OCI-LY1 (cell line): ENCODE measurements at regions not wholly inside any gene's neighbourhood (a gene's known extent, or its start where the extent isn't known, plus 50 kb on each side); places are given as distances from the start of the nearest gene placed in this dataset.

ENCODE experiments used
- H2AFZ ChIP-seq: fragments of 200-600 bp; sonication (generic), shearing (Covaris generic); 2 replicates; pipeline ENCODE4 v1.6.0; 2014; ENCODE audit warnings: antibody characterized with exemption, mild to moderate bottlenecking, low read length
- H3F3A ChIP-seq: fragments of 200-600 bp; sonication (generic), shearing (Covaris generic); 2 replicates; pipeline ENCODE4 v1.6.0; 2014; ENCODE audit warnings: mild to moderate bottlenecking, antibody characterized with exemption, low read length, moderate library complexity; ENCODE audit not compliant: insufficient read depth
- H3K27ac ChIP-seq: fragments of 200-600 bp; sonication (generic); 2 replicates; pipeline ENCODE4 v1.5.1; 2014; ENCODE audit warnings: low read length, mixed run types, mild to moderate bottlenecking, low read depth; ENCODE audit not compliant: poor library complexity, severe bottlenecking
- H3K27me3 ChIP-seq: fragments of 200-600 bp; sonication (generic); 2 replicates; pipeline ENCODE4 v1.6.0; 2014; ENCODE audit warnings: antibody characterized with exemption, mild to moderate bottlenecking, low read length, moderate library complexity; ENCODE audit not compliant: insufficient read depth
- H3K36me3 ChIP-seq: fragments of 200-600 bp; sonication (generic); 2 replicates; pipeline ENCODE4 v1.6.1; 2014; ENCODE audit warnings: mild to moderate bottlenecking, antibody characterized with exemption, low read length, moderate library complexity, mixed read lengths; ENCODE audit not compliant: insufficient read depth
- H3K4me1 ChIP-seq: fragments of 200-600 bp; sonication (generic); 2 replicates; pipeline ENCODE4 v1.5.1; 2014; ENCODE audit warnings: mild to moderate bottlenecking, low read length, moderate library complexity; ENCODE audit not compliant: insufficient read depth, severe bottlenecking
- H3K4me2 ChIP-seq: fragments of 200-600 bp; sonication (generic), shearing (Covaris generic); 2 replicates; pipeline ENCODE4 v1.6.1; 2014; ENCODE audit warnings: low read length
- H3K4me3 ChIP-seq: fragments of 200-600 bp; sonication (generic); 2 replicates; pipeline ENCODE4 v1.5.1; 2014; ENCODE audit warnings: low read length, low read depth, mild to moderate bottlenecking, mixed read lengths; ENCODE audit not compliant: poor library complexity, severe bottlenecking
- H3K79me2 ChIP-seq: fragments of 200-600 bp; shearing (Covaris generic); 2 replicates; pipeline ENCODE4 v1.6.1; 2016; ENCODE audit warnings: mixed run types, low read length, mixed read lengths; ENCODE audit not compliant: insufficient read depth
- H3K9ac ChIP-seq: fragments of 200-600 bp; sonication (generic), shearing (Covaris generic); 2 replicates; pipeline ENCODE4 v1.6.1; 2014; ENCODE audit warnings: mild to moderate bottlenecking, low read length, mixed read lengths
- H3K9me2 ChIP-seq: fragments of 200-600 bp; sonication (generic), shearing (Covaris generic); 2 replicates; pipeline ENCODE4 v1.6.1; 2014; ENCODE audit warnings: low read depth, mild to moderate bottlenecking, low read length, mixed read lengths
- H3K9me3 ChIP-seq: fragments of 200-600 bp; shearing (Covaris generic); 2 replicates; pipeline ENCODE4 v1.6.1; 2014; ENCODE audit warnings: low read length, mixed read lengths
- H4K20me1 ChIP-seq: fragments of 200-600 bp; sonication (generic), shearing (Covaris generic); 2 replicates; pipeline ENCODE4 v1.6.0; 2016; ENCODE audit warnings: mild to moderate bottlenecking, low read length; ENCODE audit not compliant: insufficient read depth
- CTCF ChIP-seq: fragments of 200-600 bp; sonication (generic), shearing (Covaris generic); IDR thresholded peaks from 2 replicates; pipeline ENCODE4 v1.5.1; 2017; ENCODE audit warnings: mild to moderate bottlenecking, antibody characterized with exemption, low read length, moderate library complexity, mixed read lengths
- EZH2 ChIP-seq: fragments of 200-600 bp; sonication (generic), shearing (Covaris generic); IDR thresholded peaks from 2 replicates; pipeline ENCODE4 v1.8.0; 2017; ENCODE audit warnings: borderline replicate concordance, mixed run types, mild to moderate bottlenecking, antibody characterized with exemption, low read length, moderate library complexity, mixed read lengths

- H3K27me3 ChIP-seq = no peaks in the 10 kb centered on the region
- no peaks in the 10 kb centered on the region for H3K79me2 ChIP-seq
- H3F3A ChIP-seq = no peaks in the 10 kb centered on the region
- no peak overlapping the region for H2AFZ ChIP-seq
- no peak overlapping the region for H3K4me2 ChIP-seq
- H3K4me1 ChIP-seq = no peaks in the 10 kb centered on the region
- H3K9ac ChIP-seq = no peak overlapping the region
- TF ChIP-seq CTCF = no peak
- no peak for TF ChIP-seq EZH2
- no peak overlapping the region for H3K4me3 ChIP-seq
- H3K27ac ChIP-seq = no peak overlapping the region
- H3K9me2 ChIP-seq = no peaks in the 10 kb centered on the region
- H3K9me3 ChIP-seq = no peaks in the 10 kb centered on the region
- no peaks in the 10 kb centered on the region for H3K36me3 ChIP-seq
- H4K20me1 ChIP-seq = no peaks in the 10 kb centered on the region
Measured at GRCh38 chrX:20388594-20388993, 121.9 kb upstream of the RPS6KA3 start.

- TF ChIP-seq CTCF = no peak
- no peak for TF ChIP-seq EZH2
- Histone ChIP-seq H3K4me3 (no peak overlapping the region), H3K36me3 (no peaks in the 10 kb centered on the region), H3K4me2 (no peak overlapping the region), H2AFZ (no peak overlapping the region), H3K4me1 (no peaks in the 10 kb centered on the region), H3K9me3 (no peaks in the 10 kb centered on the region), H3K27ac (no peak overlapping the region), H4K20me1 (no peaks in the 10 kb centered on the region), H3K9ac (no peak overlapping the region), H3F3A (no peaks in the 10 kb centered on the region), H3K27me3 (no peaks in the 10 kb centered on the region), H3K9me2 (no peaks in the 10 kb centered on the region), H3K79me2 (no peaks in the 10 kb centered on the region)
Measured at GRCh38 chrX:20383477-20383876, 116.8 kb upstream of the RPS6KA3 start.

GRCh38 chrX:20382518-20383297 lies 116.0 kb upstream of the RPS6KA3 start:
- no peaks in the 10 kb centered on the region for H3K9me3 ChIP-seq
- H3K9ac ChIP-seq = no peak overlapping the region
- H3K36me3 ChIP-seq = no peaks in the 10 kb centered on the region
- no peak overlapping the region for H2AFZ ChIP-seq
- H3K9me2 ChIP-seq = no peaks in the 10 kb centered on the region
- no peaks in the 10 kb centered on the region for H3K27me3 ChIP-seq
- H3K4me1 ChIP-seq = no peaks in the 10 kb centered on the region
- H3K4me2 ChIP-seq = no peak overlapping the region
- H3K4me3 ChIP-seq = no peak overlapping the region
- no peak overlapping the region for H3K27ac ChIP-seq
- H3F3A ChIP-seq = no peaks in the 10 kb centered on the region
- H4K20me1 ChIP-seq = no peaks in the 10 kb centered on the region
- no peaks in the 10 kb centered on the region for H3K79me2 ChIP-seq
- no peak for TF ChIP-seq EZH2
- no peak for TF ChIP-seq CTCF
